ENCODE measurements at regions not wholly inside any gene's neighbourhood (a gene's known extent, or its start where the extent isn't known, plus 50 kb on each side); places are given as distances from the start of the nearest gene placed in this dataset.

DNA sequence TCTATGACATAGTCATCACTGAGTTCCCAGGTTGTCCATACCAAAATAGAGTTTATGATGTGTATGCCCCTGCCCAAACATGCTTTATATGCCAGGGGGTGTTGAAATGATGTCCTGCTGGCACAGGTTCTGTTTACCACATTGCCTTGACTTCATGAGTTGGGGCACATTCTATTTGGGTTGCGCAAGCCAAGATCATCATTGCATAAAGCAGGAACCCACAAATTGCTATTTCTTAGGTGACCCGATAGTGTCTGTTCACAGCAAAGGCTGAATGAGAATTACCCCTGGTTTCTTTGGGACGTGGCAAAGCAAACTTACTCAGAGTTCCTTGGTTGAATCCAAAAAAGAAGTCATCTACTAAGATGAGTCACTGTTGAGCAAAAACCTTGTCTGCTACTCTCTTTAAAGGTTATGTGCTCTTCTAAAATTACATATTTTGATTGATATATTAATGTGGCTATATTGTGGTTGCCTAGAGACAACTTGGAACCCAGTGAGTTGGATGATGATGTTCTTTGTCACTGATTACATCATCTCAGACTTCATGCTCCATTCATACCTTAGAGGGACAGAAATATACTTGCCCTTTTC, 912.6 kb upstream of the SOX9 start:
- no TSS peak for BruUV-seq (replicated peaks)
- Mint-ChIP-seq H3K36me3 (ENCODE audit: insufficient read depth, unreplicated experiment) (no peaks in the 10 kb centered on the region), H3K4me1 (ENCODE audit: low read depth, unreplicated experiment) (no peaks in the 10 kb centered on the region), H3K4me3 (ENCODE audit: low read depth, unreplicated experiment) (no peak overlapping the region), H3K27ac (ENCODE audit: unreplicated experiment) (no peak overlapping the region), H3K9me3 (ENCODE audit: low read depth, unreplicated experiment) (no peaks in the 10 kb centered on the region), H3K27me3 (ENCODE audit: unreplicated experiment) (no peaks in the 10 kb centered on the region)
- no peak for DNase-seq
- CTCF ChIA-PET, result no interaction called here
- intact Hi-C loops (cut with micrococcal nuclease; ENCODE audit: unreplicated experiment), result no loop called here
- TF ChIP-seq, protein P1, sequence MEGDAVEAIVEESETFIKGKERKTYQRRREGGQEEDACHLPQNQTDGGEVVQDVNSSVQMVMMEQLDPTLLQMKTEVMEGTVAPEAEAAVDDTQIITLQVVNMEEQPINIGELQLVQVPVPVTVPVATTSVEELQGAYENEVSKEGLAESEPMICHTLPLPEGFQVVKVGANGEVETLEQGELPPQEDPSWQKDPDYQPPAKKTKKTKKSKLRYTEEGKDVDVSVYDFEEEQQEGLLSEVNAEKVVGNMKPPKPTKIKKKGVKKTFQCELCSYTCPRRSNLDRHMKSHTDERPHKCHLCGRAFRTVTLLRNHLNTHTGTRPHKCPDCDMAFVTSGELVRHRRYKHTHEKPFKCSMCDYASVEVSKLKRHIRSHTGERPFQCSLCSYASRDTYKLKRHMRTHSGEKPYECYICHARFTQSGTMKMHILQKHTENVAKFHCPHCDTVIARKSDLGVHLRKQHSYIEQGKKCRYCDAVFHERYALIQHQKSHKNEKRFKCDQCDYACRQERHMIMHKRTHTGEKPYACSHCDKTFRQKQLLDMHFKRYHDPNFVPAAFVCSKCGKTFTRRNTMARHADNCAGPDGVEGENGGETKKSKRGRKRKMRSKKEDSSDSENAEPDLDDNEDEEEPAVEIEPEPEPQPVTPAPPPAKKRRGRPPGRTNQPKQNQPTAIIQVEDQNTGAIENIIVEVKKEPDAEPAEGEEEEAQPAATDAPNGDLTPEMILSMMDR (IDR thresholded peaks at IDR 0.05; ENCODE audit: unreplicated experiment), result no peak

DNA sequence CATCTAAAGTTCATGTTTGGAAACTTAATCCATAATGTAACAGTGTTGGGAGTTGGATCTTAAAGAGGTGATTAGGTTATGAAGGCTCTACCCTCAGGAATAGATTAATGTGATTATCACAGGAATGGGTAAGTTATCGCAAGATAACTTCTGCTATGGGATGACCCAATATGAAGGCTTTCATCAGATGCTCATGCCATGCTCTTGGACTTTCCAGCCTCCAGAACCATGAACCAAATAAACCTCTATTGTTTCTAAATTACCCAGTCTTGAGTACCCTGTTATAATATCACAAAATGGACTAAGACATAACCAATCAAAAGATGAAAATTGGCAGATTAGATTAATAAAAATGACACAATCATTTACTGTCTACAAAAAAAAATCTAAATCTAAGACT, 906.9 kb upstream of the SOX9 start:
- Mint-ChIP-seq H3K4me3 (ENCODE audit: low read depth, unreplicated experiment) (no peak overlapping the region), H3K27ac (ENCODE audit: unreplicated experiment) (no peak overlapping the region), H3K27me3 (ENCODE audit: unreplicated experiment) (no peaks in the 10 kb centered on the region), H3K4me1 (ENCODE audit: low read depth, unreplicated experiment) (no peaks in the 10 kb centered on the region), H3K9me3 (ENCODE audit: low read depth, unreplicated experiment) (no peaks in the 10 kb centered on the region), H3K36me3 (ENCODE audit: insufficient read depth, unreplicated experiment) (no peaks in the 10 kb centered on the region)
- intact Hi-C loops (cut with micrococcal nuclease; ENCODE audit: unreplicated experiment), result no loop called here
- CTCF ChIA-PET, result no interaction called here
- TF ChIP-seq, protein P1 (IDR thresholded peaks at IDR 0.05; ENCODE audit: unreplicated experiment), result no peak
- BruUV-seq (replicated peaks), result no TSS peak
- DNase-seq, result no peak

DNA sequence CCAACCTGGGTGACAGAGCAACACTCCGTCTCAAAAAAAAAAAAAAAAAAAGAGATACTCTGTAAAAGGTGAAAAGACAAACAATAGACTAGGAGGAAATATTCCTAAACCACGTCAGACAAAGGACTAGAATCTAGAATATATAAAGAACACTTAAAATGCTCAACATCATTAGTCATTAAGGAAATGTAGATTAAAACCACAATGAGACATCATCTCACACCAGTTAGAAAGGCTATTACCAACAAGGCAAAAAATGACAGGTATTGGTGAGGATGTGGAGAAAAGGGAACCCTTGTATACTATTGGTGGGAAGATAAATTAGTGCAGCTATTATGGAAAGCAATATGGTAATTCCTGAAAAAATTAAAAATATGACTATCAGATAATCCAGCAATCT, 903.1 kb upstream of the SOX9 start:
- Mint-ChIP-seq H3K4me3 (ENCODE audit: low read depth, unreplicated experiment) (no peak overlapping the region), H3K27ac (ENCODE audit: unreplicated experiment) (no peak overlapping the region), H3K4me1 (ENCODE audit: low read depth, unreplicated experiment) (no peaks in the 10 kb centered on the region), H3K9me3 (ENCODE audit: low read depth, unreplicated experiment) (no peaks in the 10 kb centered on the region), H3K36me3 (ENCODE audit: insufficient read depth, unreplicated experiment) (no peaks in the 10 kb centered on the region), H3K27me3 (ENCODE audit: unreplicated experiment) (no peaks in the 10 kb centered on the region)
- intact Hi-C loops (cut with micrococcal nuclease; ENCODE audit: unreplicated experiment), result no loop called here
- DNase-seq, result no peak
- CTCF ChIA-PET, result interaction anchor here (0.7 kb wide), 1 partner anchor 1244 kb away, joined by 4 read pairs; no protein-coding TSS in a partner anchor
- BruUV-seq (replicated peaks), result no TSS peak
- TF ChIP-seq, protein P1 (IDR thresholded peaks at IDR 0.05; ENCODE audit: unreplicated experiment), result no peak

DNA sequence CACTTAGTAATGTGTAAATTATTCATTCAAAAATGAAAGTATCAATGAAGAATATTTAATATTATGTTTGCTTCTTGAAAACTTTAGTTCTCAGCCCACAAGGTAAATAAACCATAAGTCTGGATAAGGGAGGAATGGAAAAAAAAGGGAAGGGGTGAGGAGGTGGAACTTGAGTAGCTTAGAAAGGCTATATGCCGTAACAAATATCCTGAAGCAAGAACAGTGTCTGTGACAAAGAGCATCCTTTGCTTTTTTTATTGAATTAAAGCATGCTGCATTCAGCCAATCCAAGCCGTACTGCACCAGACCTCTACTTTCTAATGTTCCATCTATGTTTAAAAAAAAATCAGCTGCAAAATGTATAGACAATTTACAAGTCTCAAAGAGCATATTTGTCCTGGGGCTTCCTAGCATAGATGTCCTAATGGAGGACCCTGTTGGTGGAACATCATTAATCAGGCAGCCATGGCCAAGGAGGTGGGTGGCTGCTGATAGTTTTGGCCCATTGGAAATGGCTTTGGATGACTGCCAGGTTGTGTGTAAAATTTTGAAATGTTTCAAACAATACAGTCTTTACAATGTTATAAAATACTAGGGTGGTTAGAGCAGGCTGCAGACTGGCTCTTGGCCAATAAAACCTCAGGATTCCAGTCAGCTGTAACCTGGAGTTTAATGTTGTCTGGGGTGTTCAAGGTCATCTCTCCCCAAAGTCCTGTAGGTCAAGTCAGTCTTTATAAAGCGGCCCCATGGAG, 895.8 kb upstream of the SOX9 start:
- Mint-ChIP-seq H3K27ac (ENCODE audit: unreplicated experiment) (no peak overlapping the region), H3K4me1 (ENCODE audit: low read depth, unreplicated experiment) (no peaks in the 10 kb centered on the region), H3K36me3 (ENCODE audit: insufficient read depth, unreplicated experiment) (no peaks in the 10 kb centered on the region), H3K4me3 (ENCODE audit: low read depth, unreplicated experiment) (no peak overlapping the region), H3K27me3 (ENCODE audit: unreplicated experiment) (no peaks in the 10 kb centered on the region), H3K9me3 (ENCODE audit: low read depth, unreplicated experiment) (no peaks in the 10 kb centered on the region)
- no TSS peak for BruUV-seq (replicated peaks)
- intact Hi-C loops (cut with micrococcal nuclease; ENCODE audit: unreplicated experiment), result no loop called here
- DNase-seq, result no peak
- TF ChIP-seq, protein P1 (IDR thresholded peaks at IDR 0.05; ENCODE audit: unreplicated experiment), result no peak
- CTCF ChIA-PET, result no interaction called here
